ENCODE measurements at regions not wholly inside any gene's neighbourhood (a gene's known extent, or its start where the extent isn't known, plus 50 kb on each side); places are given as distances from the start of the nearest gene placed in this dataset.

DNA sequence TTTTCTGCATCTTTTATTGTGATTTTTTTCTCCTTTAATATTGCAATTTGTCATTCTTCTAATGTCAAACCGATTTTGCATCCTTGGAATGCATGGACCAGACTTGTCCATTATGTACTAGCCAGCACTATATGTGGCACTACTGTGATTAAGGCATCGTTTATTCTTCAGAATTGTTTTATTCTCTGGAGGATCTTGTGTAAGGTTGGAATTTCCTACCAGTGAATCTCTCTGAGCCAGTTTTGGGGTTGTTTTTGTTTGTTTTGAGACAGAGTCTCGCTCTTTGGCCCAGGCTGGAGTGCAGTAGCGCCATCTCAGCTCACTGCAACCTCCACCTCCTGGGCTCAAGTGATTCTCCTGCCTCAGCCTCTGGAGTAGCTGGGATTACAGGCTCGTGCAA, 58.5 kb downstream of the IGLL5 start:
- TF ChIP-seq, protein P1, sequence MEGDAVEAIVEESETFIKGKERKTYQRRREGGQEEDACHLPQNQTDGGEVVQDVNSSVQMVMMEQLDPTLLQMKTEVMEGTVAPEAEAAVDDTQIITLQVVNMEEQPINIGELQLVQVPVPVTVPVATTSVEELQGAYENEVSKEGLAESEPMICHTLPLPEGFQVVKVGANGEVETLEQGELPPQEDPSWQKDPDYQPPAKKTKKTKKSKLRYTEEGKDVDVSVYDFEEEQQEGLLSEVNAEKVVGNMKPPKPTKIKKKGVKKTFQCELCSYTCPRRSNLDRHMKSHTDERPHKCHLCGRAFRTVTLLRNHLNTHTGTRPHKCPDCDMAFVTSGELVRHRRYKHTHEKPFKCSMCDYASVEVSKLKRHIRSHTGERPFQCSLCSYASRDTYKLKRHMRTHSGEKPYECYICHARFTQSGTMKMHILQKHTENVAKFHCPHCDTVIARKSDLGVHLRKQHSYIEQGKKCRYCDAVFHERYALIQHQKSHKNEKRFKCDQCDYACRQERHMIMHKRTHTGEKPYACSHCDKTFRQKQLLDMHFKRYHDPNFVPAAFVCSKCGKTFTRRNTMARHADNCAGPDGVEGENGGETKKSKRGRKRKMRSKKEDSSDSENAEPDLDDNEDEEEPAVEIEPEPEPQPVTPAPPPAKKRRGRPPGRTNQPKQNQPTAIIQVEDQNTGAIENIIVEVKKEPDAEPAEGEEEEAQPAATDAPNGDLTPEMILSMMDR (IDR thresholded peaks at IDR 0.05): no peak
- TF ChIP-seq POLR2AphosphoS5 (IDR thresholded peaks at IDR 0.05) (no peak), POLR2A (IDR thresholded peaks at IDR 0.05) (no peak)
- H3K4me1 ChIP-seq (replicated peaks): no peaks in the 10 kb centered on the region
- intact Hi-C loops (cut with DNase I): no loop called here
- no peak overlapping the region for H3K27ac ChIP-seq
- no peaks in the 10 kb centered on the region for H3K9me3 ChIP-seq
- H3K4me3 ChIP-seq: no peak overlapping the region
- DNase-seq (ENCODE audit: low spot score): no peak
- 83% methylated on average over 5 of the region's 5 CpGs for WGBS
- no peaks in the 10 kb centered on the region for H3K36me3 ChIP-seq
- no peaks in the 10 kb centered on the region for H3K27me3 ChIP-seq (replicated peaks; ENCODE audit: insufficient read depth)

DNA sequence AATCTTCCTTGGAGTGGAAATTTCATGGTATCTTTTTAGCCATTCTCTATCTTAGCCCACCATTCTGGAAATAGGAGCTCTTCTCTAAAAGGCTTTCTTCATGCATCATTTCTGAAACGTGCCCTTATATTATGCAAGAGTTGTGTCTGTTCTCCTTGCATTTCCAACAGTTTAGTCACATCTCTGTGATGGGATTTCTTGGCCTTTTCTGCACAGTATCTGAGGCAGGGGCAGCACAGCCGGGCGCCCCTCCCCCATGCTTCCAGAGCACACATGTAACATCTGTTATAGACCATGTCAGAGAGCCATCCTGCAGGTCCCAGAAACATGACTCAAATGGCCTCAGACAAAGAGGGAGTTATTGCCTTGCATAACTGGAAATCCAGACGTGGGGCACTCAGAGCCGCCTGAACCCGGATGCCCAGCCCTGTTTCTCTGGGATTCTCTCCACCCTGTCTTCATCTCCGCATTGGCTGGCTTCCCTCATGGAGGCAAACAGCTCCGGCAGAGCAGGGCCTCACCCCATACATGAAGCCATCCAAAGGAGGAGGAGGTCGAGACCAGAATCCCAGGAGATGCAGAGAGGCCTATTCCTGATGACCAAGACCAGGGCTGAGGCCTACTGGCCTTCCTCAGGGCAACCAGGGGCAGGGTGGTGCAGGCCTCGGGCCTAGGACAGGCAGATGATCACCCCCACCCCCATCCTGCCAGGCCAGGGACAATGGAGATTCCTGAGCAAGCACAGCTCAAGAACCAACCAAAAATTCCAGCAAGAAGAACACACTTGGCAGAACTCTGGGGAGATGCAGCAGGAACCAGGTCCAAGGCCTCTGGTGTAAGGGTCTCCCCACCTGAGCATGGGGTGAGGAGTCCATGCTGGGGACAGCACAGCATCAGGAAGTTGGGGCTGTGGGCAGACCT, 61.3 kb downstream of the IGLL5 start:
- no peaks in the 10 kb centered on the region for H3K27me3 ChIP-seq (replicated peaks; ENCODE audit: insufficient read depth)
- 84% methylated on average over 10 of the region's 10 CpGs for WGBS
- TF ChIP-seq POLR2A (IDR thresholded peaks at IDR 0.05) (no peak), POLR2AphosphoS5 (IDR thresholded peaks at IDR 0.05) (no peak)
- TF ChIP-seq, protein P1 (IDR thresholded peaks at IDR 0.05): no peak
- intact Hi-C loops (cut with DNase I): no loop called here
- no peaks in the 10 kb centered on the region for H3K4me1 ChIP-seq (replicated peaks)
- no peak overlapping the region for H3K27ac ChIP-seq
- DNase-seq (ENCODE audit: low spot score): no peak
- no peaks in the 10 kb centered on the region for H3K36me3 ChIP-seq
- H3K4me3 ChIP-seq: no peak overlapping the region
- no peaks in the 10 kb centered on the region for H3K9me3 ChIP-seq

DNA sequence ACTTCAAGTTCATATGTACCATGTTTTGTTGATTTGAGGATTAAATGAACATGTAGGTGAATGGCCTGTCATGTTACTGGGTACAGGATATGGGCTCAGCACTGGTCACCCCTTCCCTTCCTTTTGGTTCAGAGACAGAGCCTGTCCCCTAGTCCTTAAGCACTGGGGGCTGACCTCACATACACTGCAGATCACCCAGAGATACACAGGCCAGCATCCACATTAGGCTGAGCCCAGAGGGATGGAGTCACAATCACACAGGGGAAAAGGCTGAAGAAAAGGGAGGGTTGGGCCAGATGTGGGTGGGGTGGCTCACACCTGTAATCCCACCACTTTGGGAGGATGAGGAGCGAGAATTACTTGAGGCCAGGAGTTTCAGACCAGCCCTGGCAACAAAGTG, 62.3 kb downstream of the IGLL5 start:
- intact Hi-C loops (cut with DNase I): loop anchor here (5.0 to 10.0 kb wide), 2 partner anchors 98 to 485 kb away; no protein-coding TSS in a partner anchor
- TF ChIP-seq POLR2AphosphoS5 (IDR thresholded peaks at IDR 0.05): no peak
- TF ChIP-seq, protein P1 (IDR thresholded peaks at IDR 0.05): no peak
- no peak for TF ChIP-seq POLR2A (IDR thresholded peaks at IDR 0.05)
- Histone ChIP-seq H3K27ac (no peak overlapping the region), H3K9me3 (no peaks in the 10 kb centered on the region), H3K27me3 (replicated peaks; ENCODE audit: insufficient read depth) (no peaks in the 10 kb centered on the region), H3K4me3 (no peak overlapping the region), H3K36me3 (no peaks in the 10 kb centered on the region), H3K4me1 (replicated peaks) (no peaks in the 10 kb centered on the region)
- 95% methylated on average over 1 of the region's 1 CpG for WGBS
- DNase-seq (ENCODE audit: low spot score): no peak

DNA sequence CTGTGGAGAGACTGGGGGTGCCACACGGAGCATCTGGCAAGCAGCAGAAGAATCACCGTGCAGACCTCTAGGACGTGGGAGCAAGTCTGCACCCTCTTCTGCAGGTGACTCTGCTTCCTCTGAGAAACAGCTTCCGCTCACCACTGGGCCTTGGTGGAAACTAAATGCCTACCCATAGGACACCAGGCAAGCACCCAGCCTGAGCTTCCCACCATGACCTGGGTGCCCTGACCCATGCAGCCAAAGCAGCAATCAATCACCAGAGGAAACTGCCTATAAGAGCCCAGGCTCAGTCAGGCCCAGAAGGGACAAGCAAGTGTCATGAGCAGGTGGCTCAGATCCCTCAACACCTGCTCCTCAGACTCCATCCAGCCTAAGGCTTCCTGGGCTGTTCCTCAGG, 63.4 kb downstream of the IGLL5 start:
- Histone ChIP-seq H3K27ac (no peak overlapping the region), H3K4me1 (replicated peaks) (no peaks in the 10 kb centered on the region), H3K27me3 (replicated peaks; ENCODE audit: insufficient read depth) (no peaks in the 10 kb centered on the region), H3K4me3 (no peak overlapping the region), H3K9me3 (no peaks in the 10 kb centered on the region), H3K36me3 (no peaks in the 10 kb centered on the region)
- WGBS: 95% methylated on average over 4 of the region's 4 CpGs
- DNase-seq (ENCODE audit: low spot score): no peak
- intact Hi-C loops (cut with DNase I): loop anchor here (5.0 to 10.0 kb wide), 2 partner anchors 99 to 486 kb away; no protein-coding TSS in a partner anchor
- TF ChIP-seq POLR2A (IDR thresholded peaks at IDR 0.05): no peak

DNA sequence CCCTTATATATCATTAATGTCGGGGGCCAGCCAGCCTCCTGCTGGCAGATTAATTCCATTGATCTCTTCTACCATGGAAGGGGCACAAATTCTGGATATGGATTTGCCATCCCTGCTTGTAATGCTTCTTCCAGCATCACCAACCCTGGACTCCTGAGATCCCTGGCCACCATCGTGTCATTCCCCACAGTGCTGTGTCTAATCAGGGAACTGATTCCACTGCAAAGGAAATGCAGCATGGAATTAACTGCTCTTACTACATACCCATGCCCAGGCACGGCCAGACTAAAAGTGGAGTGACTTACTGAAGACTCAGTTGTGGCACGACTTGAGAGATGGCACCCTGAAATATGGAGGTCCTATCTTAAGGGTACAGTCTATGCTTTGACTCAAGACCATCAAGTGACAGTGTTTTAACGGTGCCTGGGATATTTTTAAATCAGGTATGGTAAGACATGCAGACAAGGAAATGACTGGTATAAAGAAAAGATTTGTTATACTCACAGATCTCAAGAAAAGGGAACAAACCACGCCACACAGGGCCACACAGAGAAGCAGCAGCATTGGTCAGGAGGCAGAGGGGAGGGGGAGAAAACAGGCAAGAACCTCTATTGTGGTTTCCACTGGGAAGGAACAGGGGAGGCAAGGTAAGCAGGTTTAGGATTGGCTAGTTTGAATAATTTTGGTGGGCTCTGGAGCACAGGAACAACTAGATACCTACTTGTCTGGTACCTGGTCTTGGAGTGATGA, 65.1 kb downstream of the IGLL5 start:
- Histone ChIP-seq H3K4me1 (replicated peaks) (no peaks in the 10 kb centered on the region), H3K27me3 (replicated peaks; ENCODE audit: insufficient read depth) (no peaks in the 10 kb centered on the region), H3K27ac (no peak overlapping the region), H3K36me3 (no peaks in the 10 kb centered on the region), H3K4me3 (no peak overlapping the region), H3K9me3 (no peaks in the 10 kb centered on the region)
- WGBS: 88% methylated on average over 6 of the region's 6 CpGs
- TF ChIP-seq POLR2AphosphoS5 (IDR thresholded peaks at IDR 0.05): no peak
- TF ChIP-seq, protein P1 (IDR thresholded peaks at IDR 0.05): no peak
- TF ChIP-seq POLR2A (IDR thresholded peaks at IDR 0.05): no peak
- intact Hi-C loops (cut with DNase I): loop anchor here (5.0 to 10.0 kb wide), 2 partner anchors 100 to 488 kb away; no protein-coding TSS in a partner anchor
- DNase-seq (ENCODE audit: low spot score): no peak
